Stimulated activated naive CD8-positive, alpha-beta T cell treated with anti-CD3 and anti-CD28 coated beads, Interleukin-15, Interleukin-2, amounts not matched to agents 100 U/mL and 50 U/mL, for 24 hours (primary cell): ENCODE measurements at regions not wholly inside any gene's neighbourhood (a gene's known extent, or its start where the extent isn't known, plus 50 kb on each side); places are given as distances from the start of the nearest gene placed in this dataset.

Source experiments
- ATAC-seq: fragments of 150-1000 bp; cut with Tn5 transposase; one replicate; pipeline ENCODE4 v1.10.0; 2021
- DNase-seq: peaks from one replicate; pipeline ENCODE4 v3.0.0; 2021

GRCh38 chr22:48954781-48955311 is 872.8 kb downstream of the BRD1 start:
- no peak for DNase-seq
- no peak for ATAC-seq

- no peak for ATAC-seq
- DNase-seq = no peak
Measured at GRCh38 chr22:48953830-48954229, 873.8 kb downstream of the BRD1 start.

GRCh38 chr22:48953103-48953720 is 874.5 kb downstream of the BRD1 start:
- DNase-seq = no peak
- ATAC-seq = no peak

GRCh38 chr22:48952256-48953102 is 875.2 kb downstream of the BRD1 start:
- DNase-seq = no peak
- no peak for ATAC-seq

- DNase-seq = no peak
- ATAC-seq = no peak
Measured at GRCh38 chr22:48951836-48952235, 875.8 kb downstream of the BRD1 start.

GRCh38 chr22:48950151-48950915 is 877.3 kb downstream of the BRD1 start:
- no peak for DNase-seq

GRCh38 chr22:48949375-48950149 is 878.1 kb downstream of the BRD1 start:
- DNase-seq (no peak), ATAC-seq (no peak)

More at GRCh38 chr22:48950151-48950915, 877.3 kb downstream of the BRD1 start:
- ATAC-seq = no peak

- ATAC-seq (no peak), DNase-seq (no peak)
Measured at GRCh38 chr22:48948575-48949170, 879.0 kb downstream of the BRD1 start.

GRCh38 chr22:48947636-48948035 is 880.0 kb downstream of the BRD1 start:
- DNase-seq (no peak), ATAC-seq (no peak)

GRCh38 chr22:48945621-48946458 is 881.8 kb downstream of the BRD1 start:
- DNase-seq (no peak), ATAC-seq (peak; percentile 20)

- peak; percentile 10 for ATAC-seq
Measured at GRCh38 chr22:48944751-48945620, 882.7 kb downstream of the BRD1 start.

GRCh38 chr22:48944433-48944750 is 883.3 kb downstream of the BRD1 start:
- no peak for ATAC-seq

More at GRCh38 chr22:48944751-48945620, 882.7 kb downstream of the BRD1 start:
- DNase-seq = no peak

GRCh38 chr22:48943567-48944432 is 883.9 kb downstream of the BRD1 start:
- DNase-seq (no peak), ATAC-seq (peak; percentile 13)

More at GRCh38 chr22:48944433-48944750, 883.3 kb downstream of the BRD1 start:
- no peak for DNase-seq

- no peak for DNase-seq
Measured at GRCh38 chr22:48942698-48943566, 884.7 kb downstream of the BRD1 start.

GRCh38 chr22:48941903-48942575 is 885.6 kb downstream of the BRD1 start:
- ATAC-seq (no peak), DNase-seq (no peak)

More at GRCh38 chr22:48942698-48943566, 884.7 kb downstream of the BRD1 start:
- no peak for ATAC-seq

- ATAC-seq = no peak
- DNase-seq = no peak
Measured at GRCh38 chr22:48941033-48941902, 886.4 kb downstream of the BRD1 start.
